K562 (cell line): ENCODE measurements at regions not wholly inside any gene's neighbourhood (a gene's known extent, or its start where the extent isn't known, plus 50 kb on each side); places are given as distances from the start of the nearest gene placed in this dataset.

ENCODE experiments used
- ADNP ChIP-seq: fragments of 200-800 bp; sonication (Bioruptor generic); IDR thresholded peaks from 2 replicates; pipeline ENCODE4 v1.6.1; 2016; ENCODE audit warnings: missing genetic modification characterization, missing compliant biosample characterization
- ARID1B ChIP-seq: fragments of 450-650 bp; IDR thresholded peaks from 2 replicates; pipeline ENCODE4 v1.6.1; 2016; ENCODE audit warnings: antibody characterized with exemption, mild to moderate bottlenecking, inconsistent platforms
- ATF3 ChIP-seq, 2 experiments: fragments of 450-650 bp in 1 of 2; sonication (generic) in 1 of 2; formaldehyde crosslinking in 1 of 2; IDR thresholded peaks in 1 of 2; conservative IDR thresholded peaks in 1 of 2; 2 replicates each; pipeline versions ENCODE4 v1.6.1 to v1.8.1; 2016 to 2023; ENCODE audit warnings: mild to moderate bottlenecking in 2 of 2, moderate library complexity in 2 of 2, inconsistent platforms in 1 of 2, missing genetic modification reagents in 1 of 2
- CREM ChIP-seq: IDR thresholded peaks from 2 replicates; pipeline ENCODE4 v1.6.1; 2014; ENCODE audit warnings: antibody characterized with exemption, low read depth
- EP300 ChIP-seq: IDR thresholded peaks from 2 replicates; pipeline ENCODE4 v1.6.1; 2012; ENCODE audit warnings: low read length, improper control_type of control experiment
- HNRNPLL ChIP-seq: fragments of 200-400 bp; formaldehyde crosslinking; IDR thresholded peaks from 2 replicates; pipeline ENCODE4 v1.6.1; 2017; ENCODE audit warnings: low read length, low read depth, mild to moderate bottlenecking; ENCODE audit not compliant: poor library complexity, severe bottlenecking
- LEF1 ChIP-seq: fragments of 450-650 bp; IDR thresholded peaks from 2 replicates; pipeline ENCODE4 v1.6.1; 2016; ENCODE audit warnings: mild to moderate bottlenecking
- NBN ChIP-seq: fragments of 450-650 bp; IDR thresholded peaks from 2 replicates; pipeline ENCODE4 v1.6.1; 2016; ENCODE audit warnings: low read depth, mild to moderate bottlenecking
- TFAP4 ChIP-seq: sonication (generic); formaldehyde crosslinking; IDR thresholded peaks from 2 replicates; pipeline ENCODE4 v1.8.0; 2022; ENCODE audit warnings: missing genetic modification reagents, mild to moderate bottlenecking, moderate library complexity, borderline replicate concordance
- YY1 ChIP-seq, 3 experiments: IDR thresholded peaks; 2 replicates each; pipeline ENCODE4 v1.6.1; 2011; ENCODE audit warnings: low read length in 2 of 3, mild to moderate bottlenecking in 2 of 3, moderate library complexity in 2 of 3, borderline replicate concordance in 1 of 3, control low read depth in 1 of 3, low read depth in 1 of 3; ENCODE audit not compliant: insufficient read depth in 3 of 3, insufficient replicate concordance in 2 of 3, control insufficient read depth in 1 of 3, insufficient read length in 1 of 3; ENCODE audit errors: extremely low read depth in 1 of 3
- ZNF121 ChIP-seq: sonication (generic); formaldehyde crosslinking; conservative IDR thresholded peaks from 2 replicates; pipeline ENCODE4 v1.8.0; 2022; ENCODE audit warnings: missing genetic modification reagents
- ZNF263 ChIP-seq: sonication (generic); formaldehyde crosslinking; IDR thresholded peaks from 2 replicates; pipeline ENCODE4 v1.8.0; 2022; ENCODE audit warnings: mild to moderate bottlenecking, missing genetic modification reagents, borderline replicate concordance
- TF ChIP-seq, protein P1 (sequence below): fragments of 450-650 bp; formaldehyde crosslinking; IDR thresholded peaks from 2 replicates; pipeline ENCODE4 v1.4.0; 2022; ENCODE audit warnings: mild to moderate bottlenecking, moderate library complexity
- TF ChIP-seq, protein P2 (sequence below): fragments of 200-800 bp; sonication (Bioruptor generic); IDR thresholded peaks from 2 replicates; pipeline ENCODE4 v1.6.1; 2017; ENCODE audit warnings: missing genetic modification characterization, missing compliant biosample characterization
- TF ChIP-seq, protein P3 (sequence below), 2 experiments: fragments of 450-650 bp; conservative IDR thresholded peaks; 2 replicates each; pipeline ENCODE4 v1.6.1; 2017; ENCODE audit warnings: mild to moderate bottlenecking in 2 of 2, moderate library complexity in 2 of 2
- TF ChIP-seq, protein P4 (sequence below): fragments of 450-650 bp; IDR thresholded peaks from 2 replicates; pipeline ENCODE4 v1.6.1; 2016; ENCODE audit warnings: antibody characterized with exemption

DNA sequence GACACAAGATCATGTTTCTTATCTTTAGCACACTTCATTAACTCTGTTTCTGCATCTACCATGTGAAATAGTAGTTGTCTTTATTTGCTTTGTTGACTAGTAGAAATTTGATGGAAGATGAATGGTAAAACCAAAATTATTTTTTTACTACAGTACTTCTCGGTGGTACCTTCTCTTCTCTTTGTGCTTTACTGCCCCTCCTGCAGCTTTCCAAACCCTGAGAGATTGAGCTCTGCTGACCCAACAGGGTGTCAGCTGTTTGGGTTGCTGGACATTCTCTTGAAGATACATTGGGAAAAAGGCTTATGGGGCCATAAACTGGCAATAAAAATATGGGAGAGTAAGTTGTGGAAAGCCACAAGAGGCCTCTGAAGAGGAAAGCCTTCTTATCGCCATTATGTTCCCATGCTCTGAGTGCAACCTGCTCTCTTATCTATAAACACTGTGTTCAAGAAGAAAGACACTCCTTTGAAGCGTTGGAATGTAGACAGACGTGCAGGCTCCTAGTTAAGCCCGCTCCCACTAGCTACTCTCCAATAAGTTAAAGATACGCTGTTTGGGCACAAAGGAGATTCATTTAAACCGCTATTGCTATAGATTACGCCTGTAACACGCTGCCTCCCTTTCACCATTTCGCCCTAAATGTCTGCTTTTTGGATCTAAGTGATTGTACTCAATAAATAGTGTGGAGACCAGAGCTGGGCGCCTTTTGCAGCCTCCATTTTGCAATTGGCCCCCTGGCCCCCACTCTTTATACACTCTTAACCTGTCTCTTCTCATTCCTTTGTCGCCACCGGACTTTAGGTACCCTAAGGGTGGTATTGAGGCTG, 60.1 kb upstream of the PRSS16 start (continued):
- TF ChIP-seq TFAP4 = 0 out of 2 replicates have a peak, but pooled peaks have one; percentile 26
- peak; percentile 62 for TF ChIP-seq HNRNPLL
- 0 out of 2 replicates have a peak, but pooled peaks have one; percentile 11 for TF ChIP-seq ARID1B
- peak; percentile 30; the same call in 1 of the 2 replicates for TF ChIP-seq CREM
- TF ChIP-seq ZNF263 (CRISPR knock-in tag) = 0 out of 2 replicates have a peak, but pooled peaks have one; percentile 19
- peak; percentile 18; the same call in 1 of the 2 replicates for TF ChIP-seq EP300
- TF ChIP-seq, protein P1, sequence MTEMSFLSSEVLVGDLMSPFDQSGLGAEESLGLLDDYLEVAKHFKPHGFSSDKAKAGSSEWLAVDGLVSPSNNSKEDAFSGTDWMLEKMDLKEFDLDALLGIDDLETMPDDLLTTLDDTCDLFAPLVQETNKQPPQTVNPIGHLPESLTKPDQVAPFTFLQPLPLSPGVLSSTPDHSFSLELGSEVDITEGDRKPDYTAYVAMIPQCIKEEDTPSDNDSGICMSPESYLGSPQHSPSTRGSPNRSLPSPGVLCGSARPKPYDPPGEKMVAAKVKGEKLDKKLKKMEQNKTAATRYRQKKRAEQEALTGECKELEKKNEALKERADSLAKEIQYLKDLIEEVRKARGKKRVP (CRISPR knock-in tag) = 0 out of 2 replicates have a peak, but pooled peaks have one; percentile 10
- TF ChIP-seq ATF3 (IDR thresholded peaks at IDR 0.05) = no peak
- TF ChIP-seq ATF3 (CRISPR knock-in tag; conservative IDR thresholded peaks at IDR 0.05) = no peak
- TF ChIP-seq LEF1 = 0 out of 2 replicates have a peak, but pooled peaks have one; percentile 18
- TF ChIP-seq ZNF121 (CRISPR knock-in tag) = no peak
- 0 out of 2 replicates have a peak, but pooled peaks have one; percentile 37 for TF ChIP-seq NBN
- TF ChIP-seq, protein P2, sequence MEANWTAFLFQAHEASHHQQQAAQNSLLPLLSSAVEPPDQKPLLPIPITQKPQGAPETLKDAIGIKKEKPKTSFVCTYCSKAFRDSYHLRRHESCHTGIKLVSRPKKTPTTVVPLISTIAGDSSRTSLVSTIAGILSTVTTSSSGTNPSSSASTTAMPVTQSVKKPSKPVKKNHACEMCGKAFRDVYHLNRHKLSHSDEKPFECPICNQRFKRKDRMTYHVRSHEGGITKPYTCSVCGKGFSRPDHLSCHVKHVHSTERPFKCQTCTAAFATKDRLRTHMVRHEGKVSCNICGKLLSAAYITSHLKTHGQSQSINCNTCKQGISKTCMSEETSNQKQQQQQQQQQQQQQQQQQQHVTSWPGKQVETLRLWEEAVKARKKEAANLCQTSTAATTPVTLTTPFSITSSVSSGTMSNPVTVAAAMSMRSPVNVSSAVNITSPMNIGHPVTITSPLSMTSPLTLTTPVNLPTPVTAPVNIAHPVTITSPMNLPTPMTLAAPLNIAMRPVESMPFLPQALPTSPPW (CRISPR knock-in tag) = peak; percentile 22
- TF ChIP-seq YY1 (IDR thresholded peaks at IDR 0.05; ENCODE audit: borderline replicate concordance in 1 of 3, control insufficient read depth in 1 of 3, extremely low read depth in 1 of 3, insufficient read depth in 3 of 3, insufficient read length in 1 of 3, insufficient replicate concordance in 2 of 3, low read depth in 1 of 3, low read length in 2 of 3) = peak in 2 of 3 experiments; percentile 20 to 69
- TF ChIP-seq, protein P3, sequence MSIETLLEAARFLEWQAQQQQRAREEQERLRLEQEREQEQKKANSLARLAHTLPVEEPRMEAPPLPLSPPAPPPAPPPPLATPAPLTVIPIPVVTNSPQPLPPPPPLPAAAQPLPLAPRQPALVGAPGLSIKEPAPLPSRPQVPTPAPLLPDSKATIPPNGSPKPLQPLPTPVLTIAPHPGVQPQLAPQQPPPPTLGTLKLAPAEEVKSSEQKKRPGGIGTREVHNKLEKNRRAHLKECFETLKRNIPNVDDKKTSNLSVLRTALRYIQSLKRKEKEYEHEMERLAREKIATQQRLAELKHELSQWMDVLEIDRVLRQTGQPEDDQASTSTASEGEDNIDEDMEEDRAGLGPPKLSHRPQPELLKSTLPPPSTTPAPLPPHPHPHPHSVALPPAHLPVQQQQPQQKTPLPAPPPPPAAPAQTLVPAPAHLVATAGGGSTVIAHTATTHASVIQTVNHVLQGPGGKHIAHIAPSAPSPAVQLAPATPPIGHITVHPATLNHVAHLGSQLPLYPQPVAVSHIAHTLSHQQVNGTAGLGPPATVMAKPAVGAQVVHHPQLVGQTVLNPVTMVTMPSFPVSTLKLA (conservative IDR thresholded peaks at IDR 0.05) = peak in 1 of 2 experiments; percentile 24; a peak in 1 of 4 replicates
- TF ChIP-seq, protein P4, sequence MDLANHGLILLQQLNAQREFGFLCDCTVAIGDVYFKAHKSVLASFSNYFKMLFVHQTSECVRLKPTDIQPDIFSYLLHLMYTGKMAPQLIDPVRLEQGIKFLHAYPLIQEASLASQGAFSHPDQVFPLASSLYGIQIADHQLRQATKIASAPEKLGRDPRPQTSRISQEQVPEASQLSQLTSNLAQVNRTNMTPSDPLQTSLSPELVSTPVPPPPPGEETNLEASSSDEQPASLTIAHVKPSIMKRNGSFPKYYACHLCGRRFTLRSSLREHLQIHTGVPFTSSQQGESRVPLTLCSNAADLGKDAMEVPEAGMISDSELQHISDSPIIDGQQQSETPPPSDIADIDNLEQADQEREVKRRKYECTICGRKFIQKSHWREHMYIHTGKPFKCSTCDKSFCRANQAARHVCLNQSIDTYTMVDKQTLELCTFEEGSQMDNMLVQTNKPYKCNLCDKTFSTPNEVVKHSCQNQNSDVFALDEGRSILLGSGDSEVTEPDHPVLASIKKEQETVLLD = no peak
- 0 out of 2 replicates have a peak, but pooled peaks have one; percentile 31 for TF ChIP-seq ADNP
